ENCODE measurements at regions not wholly inside any gene's neighbourhood (a gene's known extent, or its start where the extent isn't known, plus 50 kb on each side); places are given as distances from the start of the nearest gene placed in this dataset.

DNA sequence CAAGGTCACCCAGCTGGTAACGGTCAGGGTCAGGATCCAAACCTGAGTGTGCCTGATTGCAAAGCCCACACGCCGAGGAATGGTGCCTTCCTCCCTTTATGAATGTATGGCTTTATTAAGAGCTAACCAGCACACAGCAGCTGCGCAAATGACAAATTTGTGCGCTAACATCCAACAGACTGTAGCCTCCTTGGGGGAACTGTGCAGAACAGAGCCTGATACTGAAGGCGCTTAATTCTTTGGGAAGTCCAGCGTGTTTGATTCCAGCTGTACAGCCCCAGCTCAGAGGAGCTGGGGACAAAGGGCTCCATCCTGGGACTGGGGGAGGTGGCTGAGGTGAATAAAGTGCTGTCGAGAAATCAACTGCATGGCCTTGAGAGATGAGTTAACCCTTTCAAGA is 75.7 kb upstream of the JARID2 start:
- no peak for ATAC-seq

DNA sequence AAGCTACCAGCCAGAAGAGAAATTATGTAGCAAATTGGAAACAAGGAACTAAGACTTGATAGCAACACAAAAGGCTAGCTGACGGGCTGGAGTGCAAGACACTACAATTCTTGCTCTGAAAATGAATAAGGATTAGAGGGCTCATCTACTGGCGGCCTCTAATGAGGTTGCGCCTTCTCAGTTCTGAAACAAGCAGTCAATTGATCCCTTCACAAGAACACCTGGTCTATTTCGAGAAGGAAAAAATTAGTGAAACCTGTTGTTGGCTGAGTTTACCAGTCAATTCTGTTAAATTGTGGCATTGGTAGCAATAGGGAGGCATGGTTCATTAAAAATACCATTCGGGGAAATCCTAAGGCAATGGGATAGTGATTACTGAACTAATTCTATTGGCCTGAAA is 74.8 kb upstream of the JARID2 start:
- TF ChIP-seq, protein P1, sequence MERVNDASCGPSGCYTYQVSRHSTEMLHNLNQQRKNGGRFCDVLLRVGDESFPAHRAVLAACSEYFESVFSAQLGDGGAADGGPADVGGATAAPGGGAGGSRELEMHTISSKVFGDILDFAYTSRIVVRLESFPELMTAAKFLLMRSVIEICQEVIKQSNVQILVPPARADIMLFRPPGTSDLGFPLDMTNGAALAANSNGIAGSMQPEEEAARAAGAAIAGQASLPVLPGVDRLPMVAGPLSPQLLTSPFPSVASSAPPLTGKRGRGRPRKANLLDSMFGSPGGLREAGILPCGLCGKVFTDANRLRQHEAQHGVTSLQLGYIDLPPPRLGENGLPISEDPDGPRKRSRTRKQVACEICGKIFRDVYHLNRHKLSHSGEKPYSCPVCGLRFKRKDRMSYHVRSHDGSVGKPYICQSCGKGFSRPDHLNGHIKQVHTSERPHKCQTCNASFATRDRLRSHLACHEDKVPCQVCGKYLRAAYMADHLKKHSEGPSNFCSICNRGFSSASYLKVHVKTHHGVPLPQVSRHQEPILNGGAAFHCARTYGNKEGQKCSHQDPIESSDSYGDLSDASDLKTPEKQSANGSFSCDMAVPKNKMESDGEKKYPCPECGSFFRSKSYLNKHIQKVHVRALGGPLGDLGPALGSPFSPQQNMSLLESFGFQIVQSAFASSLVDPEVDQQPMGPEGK (CRISPR knock-in tag; IDR thresholded peaks at IDR 0.05; ENCODE audit: borderline replicate concordance): no peak
- TF ChIP-seq, protein P2, sequence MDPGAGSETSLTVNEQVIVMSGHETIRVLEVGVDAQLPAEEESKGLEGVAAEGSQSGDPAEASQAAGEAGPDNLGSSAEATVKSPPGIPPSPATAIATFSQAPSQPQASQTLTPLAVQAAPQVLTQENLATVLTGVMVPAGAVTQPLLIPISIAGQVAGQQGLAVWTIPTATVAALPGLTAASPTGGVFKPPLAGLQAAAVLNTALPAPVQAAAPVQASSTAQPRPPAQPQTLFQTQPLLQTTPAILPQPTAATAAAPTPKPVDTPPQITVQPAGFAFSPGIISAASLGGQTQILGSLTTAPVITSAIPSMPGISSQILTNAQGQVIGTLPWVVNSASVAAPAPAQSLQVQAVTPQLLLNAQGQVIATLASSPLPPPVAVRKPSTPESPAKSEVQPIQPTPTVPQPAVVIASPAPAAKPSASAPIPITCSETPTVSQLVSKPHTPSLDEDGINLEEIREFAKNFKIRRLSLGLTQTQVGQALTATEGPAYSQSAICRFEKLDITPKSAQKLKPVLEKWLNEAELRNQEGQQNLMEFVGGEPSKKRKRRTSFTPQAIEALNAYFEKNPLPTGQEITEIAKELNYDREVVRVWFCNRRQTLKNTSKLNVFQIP (CRISPR knock-in tag; IDR thresholded peaks at IDR 0.05; ENCODE audit: borderline replicate concordance, low read depth): no peak
- TF ChIP-seq, protein P3, sequence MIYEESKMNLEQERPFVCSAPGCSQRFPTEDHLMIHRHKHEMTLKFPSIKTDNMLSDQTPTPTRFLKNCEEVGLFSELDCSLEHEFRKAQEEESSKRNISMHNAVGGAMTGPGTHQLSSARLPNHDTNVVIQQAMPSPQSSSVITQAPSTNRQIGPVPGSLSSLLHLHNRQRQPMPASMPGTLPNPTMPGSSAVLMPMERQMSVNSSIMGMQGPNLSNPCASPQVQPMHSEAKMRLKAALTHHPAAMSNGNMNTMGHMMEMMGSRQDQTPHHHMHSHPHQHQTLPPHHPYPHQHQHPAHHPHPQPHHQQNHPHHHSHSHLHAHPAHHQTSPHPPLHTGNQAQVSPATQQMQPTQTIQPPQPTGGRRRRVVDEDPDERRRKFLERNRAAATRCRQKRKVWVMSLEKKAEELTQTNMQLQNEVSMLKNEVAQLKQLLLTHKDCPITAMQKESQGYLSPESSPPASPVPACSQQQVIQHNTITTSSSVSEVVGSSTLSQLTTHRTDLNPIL (CRISPR knock-in tag; IDR thresholded peaks at IDR 0.05; ENCODE audit: low read depth): no peak
- no peak for TF ChIP-seq GLIS3 (CRISPR knock-in tag; IDR thresholded peaks at IDR 0.05)
- no peak for TF ChIP-seq RARB (CRISPR knock-in tag; IDR thresholded peaks at IDR 0.05)
- TF ChIP-seq CSDC2 (CRISPR knock-in tag; IDR thresholded peaks at IDR 0.05): no peak
- TF ChIP-seq, protein P4, sequence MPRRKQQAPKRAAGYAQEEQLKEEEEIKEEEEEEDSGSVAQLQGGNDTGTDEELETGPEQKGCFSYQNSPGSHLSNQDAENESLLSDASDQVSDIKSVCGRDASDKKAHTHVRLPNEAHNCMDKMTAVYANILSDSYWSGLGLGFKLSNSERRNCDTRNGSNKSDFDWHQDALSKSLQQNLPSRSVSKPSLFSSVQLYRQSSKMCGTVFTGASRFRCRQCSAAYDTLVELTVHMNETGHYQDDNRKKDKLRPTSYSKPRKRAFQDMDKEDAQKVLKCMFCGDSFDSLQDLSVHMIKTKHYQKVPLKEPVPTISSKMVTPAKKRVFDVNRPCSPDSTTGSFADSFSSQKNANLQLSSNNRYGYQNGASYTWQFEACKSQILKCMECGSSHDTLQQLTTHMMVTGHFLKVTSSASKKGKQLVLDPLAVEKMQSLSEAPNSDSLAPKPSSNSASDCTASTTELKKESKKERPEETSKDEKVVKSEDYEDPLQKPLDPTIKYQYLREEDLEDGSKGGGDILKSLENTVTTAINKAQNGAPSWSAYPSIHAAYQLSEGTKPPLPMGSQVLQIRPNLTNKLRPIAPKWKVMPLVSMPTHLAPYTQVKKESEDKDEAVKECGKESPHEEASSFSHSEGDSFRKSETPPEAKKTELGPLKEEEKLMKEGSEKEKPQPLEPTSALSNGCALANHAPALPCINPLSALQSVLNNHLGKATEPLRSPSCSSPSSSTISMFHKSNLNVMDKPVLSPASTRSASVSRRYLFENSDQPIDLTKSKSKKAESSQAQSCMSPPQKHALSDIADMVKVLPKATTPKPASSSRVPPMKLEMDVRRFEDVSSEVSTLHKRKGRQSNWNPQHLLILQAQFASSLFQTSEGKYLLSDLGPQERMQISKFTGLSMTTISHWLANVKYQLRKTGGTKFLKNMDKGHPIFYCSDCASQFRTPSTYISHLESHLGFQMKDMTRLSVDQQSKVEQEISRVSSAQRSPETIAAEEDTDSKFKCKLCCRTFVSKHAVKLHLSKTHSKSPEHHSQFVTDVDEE (CRISPR knock-in tag; IDR thresholded peaks at IDR 0.05): no peak
- TF ChIP-seq ARNTL (CRISPR knock-in tag; IDR thresholded peaks at IDR 0.05; ENCODE audit: borderline replicate concordance, low read depth): no peak
- TF ChIP-seq, protein P5, sequence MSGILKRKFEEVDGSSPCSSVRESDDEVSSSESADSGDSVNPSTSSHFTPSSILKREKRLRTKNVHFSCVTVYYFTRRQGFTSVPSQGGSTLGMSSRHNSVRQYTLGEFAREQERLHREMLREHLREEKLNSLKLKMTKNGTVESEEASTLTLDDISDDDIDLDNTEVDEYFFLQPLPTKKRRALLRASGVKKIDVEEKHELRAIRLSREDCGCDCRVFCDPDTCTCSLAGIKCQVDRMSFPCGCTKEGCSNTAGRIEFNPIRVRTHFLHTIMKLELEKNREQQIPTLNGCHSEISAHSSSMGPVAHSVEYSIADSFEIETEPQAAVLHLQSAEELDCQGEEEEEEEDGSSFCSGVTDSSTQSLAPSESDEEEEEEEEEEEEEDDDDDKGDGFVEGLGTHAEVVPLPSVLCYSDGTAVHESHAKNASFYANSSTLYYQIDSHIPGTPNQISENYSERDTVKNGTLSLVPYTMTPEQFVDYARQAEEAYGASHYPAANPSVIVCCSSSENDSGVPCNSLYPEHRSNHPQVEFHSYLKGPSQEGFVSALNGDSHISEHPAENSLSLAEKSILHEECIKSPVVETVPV (CRISPR knock-in tag; IDR thresholded peaks at IDR 0.05): no peak
- no peak for TF ChIP-seq OSR1 (CRISPR knock-in tag; IDR thresholded peaks at IDR 0.05)
- no peak for TF ChIP-seq TOX (CRISPR knock-in tag; IDR thresholded peaks at IDR 0.05; ENCODE audit: borderline replicate concordance)
- no peak for TF ChIP-seq ISL1 (CRISPR knock-in tag; IDR thresholded peaks at IDR 0.05)
- TF ChIP-seq ZC3H10 (CRISPR knock-in tag; IDR thresholded peaks at IDR 0.05): no peak
- no peak for TF ChIP-seq ZNF8 (CRISPR knock-in tag; IDR thresholded peaks at IDR 0.05)
- no peak for TF ChIP-seq ESRRG (CRISPR knock-in tag; IDR thresholded peaks at IDR 0.05)
- no peak for TF ChIP-seq ZNF565 (CRISPR knock-in tag; conservative IDR thresholded peaks at IDR 0.05; ENCODE audit: low read depth)
- no peak for TF ChIP-seq ZFP3 (CRISPR knock-in tag; IDR thresholded peaks at IDR 0.05)
- no peak for TF ChIP-seq ZFP30 (CRISPR knock-in tag; IDR thresholded peaks at IDR 0.05)
- TF ChIP-seq SNAI2 (CRISPR knock-in tag; IDR thresholded peaks at IDR 0.05): no peak
- no peak for TF ChIP-seq PPARA (CRISPR knock-in tag; IDR thresholded peaks at IDR 0.05; ENCODE audit: borderline replicate concordance)
- no peak for ATAC-seq

More for the DNA sequence above, 75.7 kb upstream of the JARID2 start:
- TF ChIP-seq RARB (CRISPR knock-in tag; IDR thresholded peaks at IDR 0.05): no peak
- TF ChIP-seq, protein P1 (CRISPR knock-in tag; IDR thresholded peaks at IDR 0.05; ENCODE audit: borderline replicate concordance): no peak
- TF ChIP-seq, protein P2 (CRISPR knock-in tag; IDR thresholded peaks at IDR 0.05; ENCODE audit: borderline replicate concordance, low read depth): no peak
- TF ChIP-seq OSR1 (CRISPR knock-in tag; IDR thresholded peaks at IDR 0.05): no peak
- no peak for TF ChIP-seq ZFP3 (CRISPR knock-in tag; IDR thresholded peaks at IDR 0.05)
- TF ChIP-seq ZC3H10 (CRISPR knock-in tag; IDR thresholded peaks at IDR 0.05): no peak
- TF ChIP-seq TCF4 (CRISPR knock-in tag; IDR thresholded peaks at IDR 0.05; ENCODE audit: borderline replicate concordance): no peak
